ENCODE measurements at regions not wholly inside any gene's neighbourhood (a gene's known extent, or its start where the extent isn't known, plus 50 kb on each side); places are given as distances from the start of the nearest gene placed in this dataset.

GRCh38 chr17:53574038-53574437 lies 248.7 kb upstream of the KIF2B start:
- no peaks in the 10 kb centered on the region for H3K9me3 Mint-ChIP-seq
- no peaks in the 10 kb centered on the region for H3K36me3 Mint-ChIP-seq
- DNase-seq (ENCODE audit: low spot score in 2 of 2, unreplicated experiment in 2 of 2): no peak
- TF ChIP-seq CTCF (IDR thresholded peaks at IDR 0.05; ENCODE audit: unreplicated experiment): no peak
- no peaks in the 10 kb centered on the region for H3K27me3 Mint-ChIP-seq (ENCODE audit: low read depth)
- H3K4me1 Mint-ChIP-seq: peaks cover 8% of the 10 kb centered on the region
- H3K27ac Mint-ChIP-seq: no peak overlapping the region
- H3K4me3 Mint-ChIP-seq: no peak overlapping the region

GRCh38 chr17:53571342-53571741 lies 251.4 kb upstream of the KIF2B start:
- Mint-ChIP-seq H3K36me3 (no peaks in the 10 kb centered on the region), H3K9me3 (no peaks in the 10 kb centered on the region), H3K27me3 (ENCODE audit: low read depth) (no peaks in the 10 kb centered on the region), H3K4me1 (peaks cover 5% of the 10 kb centered on the region), H3K27ac (no peak overlapping the region), H3K4me3 (no peak overlapping the region)
- no peak for DNase-seq (ENCODE audit: low spot score in 2 of 2, unreplicated experiment in 2 of 2)
- TF ChIP-seq CTCF (IDR thresholded peaks at IDR 0.05; ENCODE audit: unreplicated experiment): no peak

- no peaks in the 10 kb centered on the region for H3K9me3 Mint-ChIP-seq
- peaks cover 5% of the 10 kb centered on the region for H3K4me1 Mint-ChIP-seq
- no peak overlapping the region for H3K27ac Mint-ChIP-seq
- TF ChIP-seq CTCF (IDR thresholded peaks at IDR 0.05; ENCODE audit: unreplicated experiment): no peak
- no peak for DNase-seq (ENCODE audit: low spot score in 2 of 2, unreplicated experiment in 2 of 2)
- no peaks in the 10 kb centered on the region for H3K36me3 Mint-ChIP-seq
- H3K27me3 Mint-ChIP-seq (ENCODE audit: low read depth): no peaks in the 10 kb centered on the region
- no peak overlapping the region for H3K4me3 Mint-ChIP-seq
Observed at GRCh38 chr17:53570731-53571130, 252.0 kb upstream of the KIF2B start.

- DNase-seq (ENCODE audit: low spot score in 2 of 2, unreplicated experiment in 2 of 2): no peak
- TF ChIP-seq CTCF (IDR thresholded peaks at IDR 0.05; ENCODE audit: unreplicated experiment): no peak
- H3K4me1 Mint-ChIP-seq: no peaks in the 10 kb centered on the region
- no peaks in the 10 kb centered on the region for H3K36me3 Mint-ChIP-seq
- H3K27me3 Mint-ChIP-seq (ENCODE audit: low read depth): no peaks in the 10 kb centered on the region
- no peak overlapping the region for H3K4me3 Mint-ChIP-seq
- H3K27ac Mint-ChIP-seq: no peak overlapping the region
- peaks cover 19% of the 10 kb centered on the region for H3K9me3 Mint-ChIP-seq
Observed at GRCh38 chr17:53560953-53561352, 261.8 kb upstream of the KIF2B start.

GRCh38 chr17:53548252-53548651 lies 274.5 kb upstream of the KIF2B start:
- no peak for TF ChIP-seq CTCF (IDR thresholded peaks at IDR 0.05; ENCODE audit: unreplicated experiment)
- no peak for DNase-seq (ENCODE audit: low spot score in 2 of 2, unreplicated experiment in 2 of 2)
- Mint-ChIP-seq H3K36me3 (no peaks in the 10 kb centered on the region), H3K4me3 (no peak overlapping the region), H3K27me3 (ENCODE audit: low read depth) (no peaks in the 10 kb centered on the region), H3K27ac (no peak overlapping the region), H3K9me3 (peaks cover 13% of the 10 kb centered on the region), H3K4me1 (peaks cover 19% of the 10 kb centered on the region)

- Mint-ChIP-seq H3K27ac (peak overlapping the region; percentile 68), H3K36me3 (no peaks in the 10 kb centered on the region), H3K27me3 (ENCODE audit: low read depth) (peaks cover 2% of the 10 kb centered on the region), H3K4me3 (no peak overlapping the region), H3K9me3 (no peaks in the 10 kb centered on the region), H3K4me1 (peaks cover 20% of the 10 kb centered on the region)
- no peak for TF ChIP-seq CTCF (IDR thresholded peaks at IDR 0.05; ENCODE audit: unreplicated experiment)
- no peak for DNase-seq (ENCODE audit: low spot score in 2 of 2, unreplicated experiment in 2 of 2)
Observed at GRCh38 chr17:53543472-53543871, 279.3 kb upstream of the KIF2B start.

Data from mesothelial cell of epicardium (in vitro differentiated cells).